GM12891 (cell line): ENCODE measurements at regions not wholly inside any gene's neighbourhood (a gene's known extent, or its start where the extent isn't known, plus 50 kb on each side); places are given as distances from the start of the nearest gene placed in this dataset.

Experiments used
- POLR2A ChIP-seq: IDR thresholded peaks from 2 replicates; pipeline ENCODE4 v1.6.1; 2011; ENCODE audit warnings: low read depth, low read length, control low read depth
- SPI1 ChIP-seq: IDR thresholded peaks from 2 replicates; pipeline ENCODE4 v1.6.1; 2011; ENCODE audit warnings: low read depth, low read length, control low read depth
- TAF1 ChIP-seq: IDR thresholded peaks from 2 replicates; pipeline ENCODE4 v1.6.1; 2011; ENCODE audit warnings: low read depth, low read length, control low read depth

- no peak for TF ChIP-seq SPI1
- TF ChIP-seq POLR2A: 0 out of 2 replicates have a peak, but pooled peaks have one; percentile 6
- TF ChIP-seq TAF1: no peak
These were observed 129.6 kb downstream of the NDUFA12 start for GRCh38 chr12:94873734-94874517.
